ENCODE measurements at regions not wholly inside any gene's neighbourhood (a gene's known extent, or its start where the extent isn't known, plus 50 kb on each side); places are given as distances from the start of the nearest gene placed in this dataset.

DNA sequence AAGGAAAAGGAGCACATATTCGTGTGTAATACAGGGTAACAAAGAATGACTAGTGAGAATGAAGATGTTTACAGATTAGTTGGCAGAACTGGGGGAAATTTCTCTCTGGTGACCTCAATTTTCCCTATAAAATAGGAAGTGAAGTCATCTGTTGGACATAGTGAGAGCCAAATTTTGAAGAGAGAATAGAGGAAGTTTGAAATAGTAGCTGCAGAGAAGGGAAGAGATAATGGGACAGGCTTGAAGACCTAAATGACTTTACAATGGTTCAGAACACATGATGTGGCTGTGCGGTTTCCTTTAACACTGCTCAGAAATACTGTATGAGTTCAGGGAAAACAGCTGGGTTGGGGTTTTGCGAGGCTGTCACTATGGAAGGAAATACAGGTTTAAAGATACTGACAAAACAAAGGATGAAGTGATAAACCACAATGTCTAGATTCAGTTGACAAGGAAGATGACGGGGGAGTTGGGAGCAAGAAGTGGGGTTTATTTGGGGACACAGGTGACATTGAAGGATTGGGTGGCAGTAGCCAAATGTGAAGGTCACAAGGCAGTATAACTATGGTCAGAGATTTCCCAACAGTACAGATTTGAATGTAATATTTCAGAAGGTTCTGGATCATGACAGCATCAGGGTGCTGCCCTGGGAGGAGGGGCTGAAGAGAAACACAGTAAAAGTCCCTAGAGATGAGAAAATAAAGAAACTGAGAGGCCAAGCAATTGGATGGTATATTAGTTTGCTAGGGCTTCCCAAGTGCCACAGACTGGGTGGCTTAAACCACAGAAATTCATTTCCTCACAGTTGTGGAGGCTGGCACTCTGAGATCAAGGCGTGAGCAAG, 82.6 kb upstream of the TANK start:
- TF ChIP-seq, protein P1, sequence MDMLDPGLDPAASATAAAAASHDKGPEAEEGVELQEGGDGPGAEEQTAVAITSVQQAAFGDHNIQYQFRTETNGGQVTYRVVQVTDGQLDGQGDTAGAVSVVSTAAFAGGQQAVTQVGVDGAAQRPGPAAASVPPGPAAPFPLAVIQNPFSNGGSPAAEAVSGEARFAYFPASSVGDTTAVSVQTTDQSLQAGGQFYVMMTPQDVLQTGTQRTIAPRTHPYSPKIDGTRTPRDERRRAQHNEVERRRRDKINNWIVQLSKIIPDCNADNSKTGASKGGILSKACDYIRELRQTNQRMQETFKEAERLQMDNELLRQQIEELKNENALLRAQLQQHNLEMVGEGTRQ (IDR thresholded peaks at IDR 0.05; ENCODE audit: borderline replicate concordance, low read depth, low read length): no peak
- TF ChIP-seq, protein P2, sequence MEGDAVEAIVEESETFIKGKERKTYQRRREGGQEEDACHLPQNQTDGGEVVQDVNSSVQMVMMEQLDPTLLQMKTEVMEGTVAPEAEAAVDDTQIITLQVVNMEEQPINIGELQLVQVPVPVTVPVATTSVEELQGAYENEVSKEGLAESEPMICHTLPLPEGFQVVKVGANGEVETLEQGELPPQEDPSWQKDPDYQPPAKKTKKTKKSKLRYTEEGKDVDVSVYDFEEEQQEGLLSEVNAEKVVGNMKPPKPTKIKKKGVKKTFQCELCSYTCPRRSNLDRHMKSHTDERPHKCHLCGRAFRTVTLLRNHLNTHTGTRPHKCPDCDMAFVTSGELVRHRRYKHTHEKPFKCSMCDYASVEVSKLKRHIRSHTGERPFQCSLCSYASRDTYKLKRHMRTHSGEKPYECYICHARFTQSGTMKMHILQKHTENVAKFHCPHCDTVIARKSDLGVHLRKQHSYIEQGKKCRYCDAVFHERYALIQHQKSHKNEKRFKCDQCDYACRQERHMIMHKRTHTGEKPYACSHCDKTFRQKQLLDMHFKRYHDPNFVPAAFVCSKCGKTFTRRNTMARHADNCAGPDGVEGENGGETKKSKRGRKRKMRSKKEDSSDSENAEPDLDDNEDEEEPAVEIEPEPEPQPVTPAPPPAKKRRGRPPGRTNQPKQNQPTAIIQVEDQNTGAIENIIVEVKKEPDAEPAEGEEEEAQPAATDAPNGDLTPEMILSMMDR (IDR thresholded peaks at IDR 0.05): no peak
- TF ChIP-seq YY1 (IDR thresholded peaks at IDR 0.05; ENCODE audit: low read depth): no peak
- TF ChIP-seq SIN3A (IDR thresholded peaks at IDR 0.05; ENCODE audit: borderline replicate concordance, low read depth, low read length): no peak
- TF ChIP-seq EZH2phosphoT487 (IDR thresholded peaks at IDR 0.05; ENCODE audit: borderline replicate concordance, low read depth): no peak
- TF ChIP-seq NFIC (IDR thresholded peaks at IDR 0.05; ENCODE audit: borderline replicate concordance): no peak
- no peak for TF ChIP-seq RAD21 (IDR thresholded peaks at IDR 0.05; ENCODE audit: low read length)
- TF ChIP-seq ELF1 (IDR thresholded peaks at IDR 0.05): no peak
- TF ChIP-seq, protein P3, sequence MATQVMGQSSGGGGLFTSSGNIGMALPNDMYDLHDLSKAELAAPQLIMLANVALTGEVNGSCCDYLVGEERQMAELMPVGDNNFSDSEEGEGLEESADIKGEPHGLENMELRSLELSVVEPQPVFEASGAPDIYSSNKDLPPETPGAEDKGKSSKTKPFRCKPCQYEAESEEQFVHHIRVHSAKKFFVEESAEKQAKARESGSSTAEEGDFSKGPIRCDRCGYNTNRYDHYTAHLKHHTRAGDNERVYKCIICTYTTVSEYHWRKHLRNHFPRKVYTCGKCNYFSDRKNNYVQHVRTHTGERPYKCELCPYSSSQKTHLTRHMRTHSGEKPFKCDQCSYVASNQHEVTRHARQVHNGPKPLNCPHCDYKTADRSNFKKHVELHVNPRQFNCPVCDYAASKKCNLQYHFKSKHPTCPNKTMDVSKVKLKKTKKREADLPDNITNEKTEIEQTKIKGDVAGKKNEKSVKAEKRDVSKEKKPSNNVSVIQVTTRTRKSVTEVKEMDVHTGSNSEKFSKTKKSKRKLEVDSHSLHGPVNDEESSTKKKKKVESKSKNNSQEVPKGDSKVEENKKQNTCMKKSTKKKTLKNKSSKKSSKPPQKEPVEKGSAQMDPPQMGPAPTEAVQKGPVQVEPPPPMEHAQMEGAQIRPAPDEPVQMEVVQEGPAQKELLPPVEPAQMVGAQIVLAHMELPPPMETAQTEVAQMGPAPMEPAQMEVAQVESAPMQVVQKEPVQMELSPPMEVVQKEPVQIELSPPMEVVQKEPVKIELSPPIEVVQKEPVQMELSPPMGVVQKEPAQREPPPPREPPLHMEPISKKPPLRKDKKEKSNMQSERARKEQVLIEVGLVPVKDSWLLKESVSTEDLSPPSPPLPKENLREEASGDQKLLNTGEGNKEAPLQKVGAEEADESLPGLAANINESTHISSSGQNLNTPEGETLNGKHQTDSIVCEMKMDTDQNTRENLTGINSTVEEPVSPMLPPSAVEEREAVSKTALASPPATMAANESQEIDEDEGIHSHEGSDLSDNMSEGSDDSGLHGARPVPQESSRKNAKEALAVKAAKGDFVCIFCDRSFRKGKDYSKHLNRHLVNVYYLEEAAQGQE (IDR thresholded peaks at IDR 0.05; ENCODE audit: low read depth, low read length): no peak
- TF ChIP-seq, protein P4, sequence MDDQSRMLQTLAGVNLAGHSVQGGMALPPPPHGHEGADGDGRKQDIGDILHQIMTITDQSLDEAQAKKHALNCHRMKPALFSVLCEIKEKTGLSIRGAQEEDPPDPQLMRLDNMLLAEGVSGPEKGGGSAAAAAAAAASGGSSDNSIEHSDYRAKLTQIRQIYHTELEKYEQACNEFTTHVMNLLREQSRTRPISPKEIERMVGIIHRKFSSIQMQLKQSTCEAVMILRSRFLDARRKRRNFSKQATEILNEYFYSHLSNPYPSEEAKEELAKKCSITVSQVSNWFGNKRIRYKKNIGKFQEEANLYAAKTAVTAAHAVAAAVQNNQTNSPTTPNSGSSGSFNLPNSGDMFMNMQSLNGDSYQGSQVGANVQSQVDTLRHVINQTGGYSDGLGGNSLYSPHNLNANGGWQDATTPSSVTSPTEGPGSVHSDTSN (IDR thresholded peaks at IDR 0.05): no peak
- TF ChIP-seq TAF1 (IDR thresholded peaks at IDR 0.05; ENCODE audit: borderline replicate concordance, low read depth, low read length): no peak
- no peak for TF ChIP-seq GABPA (IDR thresholded peaks at IDR 0.05; ENCODE audit: low read depth)
- no peak for TF ChIP-seq GATA2 (CRISPR knock-in tag; IDR thresholded peaks at IDR 0.05)

All from SK-N-SH (cell line).